Epithelial cell of esophagus (primary cell): ENCODE measurements at regions not wholly inside any gene's neighbourhood (a gene's known extent, or its start where the extent isn't known, plus 50 kb on each side); places are given as distances from the start of the nearest gene placed in this dataset.

Experiments
- DNase-seq: peaks from one replicate; pipeline ENCODE4 v3.0.0; 2010; ENCODE audit warnings: low read depth
- H3K4me3 ChIP-seq: 2 replicates; pipeline ENCODE4 v1.5.1; 2011; ENCODE audit warnings: mild to moderate bottlenecking, low read length, control low read depth
- CTCF ChIP-seq: IDR thresholded peaks from 2 replicates; pipeline ENCODE4 v1.5.1; 2011; ENCODE audit warnings: low read depth, mild to moderate bottlenecking, low read length, control low read depth, inconsistent platforms; ENCODE audit not compliant: insufficient read depth; ENCODE audit errors: missing control alignments

GRCh38 chr2:57954020-57954419, 92.6 kb upstream of the VRK2 start:
- no peak for DNase-seq
- no peak for TF ChIP-seq CTCF
- no peak overlapping the region for H3K4me3 ChIP-seq

GRCh38 chr2:57957238-57957637, 89.4 kb upstream of the VRK2 start:
- H3K4me3 ChIP-seq = no peak overlapping the region
- no peak for TF ChIP-seq CTCF
- no peak for DNase-seq

GRCh38 chr2:57959390-57959789, 87.2 kb upstream of the VRK2 start:
- no peak overlapping the region for H3K4me3 ChIP-seq
- DNase-seq = no peak
- no peak for TF ChIP-seq CTCF

- no peak for DNase-seq
- H3K4me3 ChIP-seq = no peak overlapping the region
- TF ChIP-seq CTCF = no peak
Observed at GRCh38 chr2:57962861-57963260, 83.7 kb upstream of the VRK2 start.

GRCh38 chr2:57965219-57965618, 81.4 kb upstream of the VRK2 start:
- TF ChIP-seq CTCF = no peak
- no peak for DNase-seq
- no peak overlapping the region for H3K4me3 ChIP-seq

GRCh38 chr2:57965961-57966360, 80.6 kb upstream of the VRK2 start:
- no peak for TF ChIP-seq CTCF
- H3K4me3 ChIP-seq = no peak overlapping the region
- DNase-seq = peak; percentile 73

- H3K4me3 ChIP-seq = no peak overlapping the region
- no peak for DNase-seq
- TF ChIP-seq CTCF = no peak
Observed at GRCh38 chr2:57973621-57974186, 72.9 kb upstream of the VRK2 start.
